IPS-NIHi11 (cell line): ENCODE measurements at regions not wholly inside any gene's neighbourhood (a gene's known extent, or its start where the extent isn't known, plus 50 kb on each side); places are given as distances from the start of the nearest gene placed in this dataset.
"Not testable (repeated sequence)": the region's sequence is repeated elsewhere in the genome, so short reads cannot be mapped to it uniquely, and the experiment has no call there.

Experiments used
- DNase-seq: peaks from one replicate; pipeline ENCODE4 v3.0.0; 2012; ENCODE audit warnings: mixed read lengths, low spot score

DNA sequence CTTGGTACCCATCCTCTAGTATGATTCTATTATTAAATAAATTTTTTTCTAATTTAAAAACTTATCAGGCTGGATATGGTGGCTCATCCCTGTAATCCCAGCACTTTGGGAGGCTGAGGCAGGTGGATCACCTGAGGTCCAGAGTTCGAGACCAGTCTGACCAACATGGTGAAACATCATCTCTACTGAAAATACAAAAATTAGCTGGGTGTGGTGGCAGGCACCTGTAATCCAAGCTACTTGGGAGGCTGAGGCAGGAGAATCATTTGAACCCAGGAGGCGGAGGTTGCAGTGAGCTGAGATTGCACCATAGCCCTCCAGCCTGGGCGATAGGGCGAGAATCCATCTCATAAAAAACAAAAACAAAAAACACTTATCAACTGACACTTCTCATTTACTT lies 639.0 kb downstream of the IRS1 start:
- not testable (repeated sequence) for DNase-seq

DNA sequence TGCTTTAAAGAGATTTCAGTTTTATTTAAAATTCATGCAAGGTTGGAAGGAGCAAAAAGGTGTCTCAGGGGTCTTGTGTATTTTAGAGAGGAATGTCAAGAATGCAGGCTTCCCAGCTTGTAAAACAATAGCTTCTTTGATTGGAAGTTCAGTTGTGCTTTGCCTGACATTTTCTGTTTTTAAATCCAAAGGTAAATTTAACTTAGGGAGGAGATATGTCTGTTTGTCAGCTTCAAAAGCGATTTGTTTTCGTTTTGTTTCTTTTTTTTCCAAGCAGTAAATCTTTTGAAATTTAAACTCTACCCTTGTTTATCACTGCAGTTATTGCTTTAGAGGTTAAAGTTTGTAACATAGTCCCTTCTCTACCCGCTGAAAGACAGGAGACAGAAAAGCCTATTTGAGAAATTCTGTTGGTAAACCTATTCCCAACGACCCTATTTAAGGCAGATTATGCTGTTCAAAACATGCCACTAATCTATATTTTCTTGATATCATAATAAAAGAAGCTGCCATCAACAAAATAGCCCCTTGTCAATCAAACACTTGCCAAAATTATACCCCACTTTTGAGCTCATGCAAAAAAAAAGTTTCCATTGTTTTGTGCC lies 639.6 kb downstream of the IRS1 start:
- DNase-seq: peak; percentile 30

DNA sequence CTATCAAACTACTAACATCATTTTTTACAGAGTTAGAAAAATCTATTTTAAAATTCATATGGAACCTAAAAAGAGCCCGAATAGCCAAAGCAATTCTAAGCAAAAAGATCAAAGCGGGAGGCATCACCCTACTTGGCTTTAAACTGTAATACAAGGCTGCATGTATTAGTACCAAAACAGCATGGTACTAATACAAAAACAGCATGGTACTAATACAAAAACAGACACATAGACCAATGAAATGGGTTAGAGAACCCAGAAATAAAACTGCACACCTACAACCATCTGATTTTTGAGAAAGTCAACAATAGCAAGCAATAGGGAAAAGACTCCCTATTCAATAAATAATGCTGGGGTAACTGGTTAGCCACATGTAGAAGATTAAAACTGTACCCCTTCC lies 640.7 kb downstream of the IRS1 start:
- DNase-seq: no peak

DNA sequence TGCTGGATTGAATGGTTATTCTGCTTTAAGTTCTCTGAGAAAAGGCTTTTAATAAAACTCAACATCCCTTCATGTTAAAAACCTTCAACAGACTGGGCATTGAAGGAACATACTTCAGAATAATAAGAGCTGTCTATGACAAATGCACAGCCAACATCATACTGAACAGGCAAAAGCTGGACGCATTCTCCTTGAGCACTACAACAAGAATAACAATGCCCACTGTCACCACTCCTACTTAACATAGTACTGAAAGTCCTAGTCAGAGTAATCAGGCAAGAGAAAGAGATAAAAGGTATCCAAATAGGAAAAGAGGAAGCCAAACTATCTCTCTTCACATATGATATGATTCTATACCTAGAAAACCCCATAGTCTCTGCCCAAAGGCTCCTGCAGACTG lies 641.4 kb downstream of the IRS1 start:
- no peak for DNase-seq

DNA sequence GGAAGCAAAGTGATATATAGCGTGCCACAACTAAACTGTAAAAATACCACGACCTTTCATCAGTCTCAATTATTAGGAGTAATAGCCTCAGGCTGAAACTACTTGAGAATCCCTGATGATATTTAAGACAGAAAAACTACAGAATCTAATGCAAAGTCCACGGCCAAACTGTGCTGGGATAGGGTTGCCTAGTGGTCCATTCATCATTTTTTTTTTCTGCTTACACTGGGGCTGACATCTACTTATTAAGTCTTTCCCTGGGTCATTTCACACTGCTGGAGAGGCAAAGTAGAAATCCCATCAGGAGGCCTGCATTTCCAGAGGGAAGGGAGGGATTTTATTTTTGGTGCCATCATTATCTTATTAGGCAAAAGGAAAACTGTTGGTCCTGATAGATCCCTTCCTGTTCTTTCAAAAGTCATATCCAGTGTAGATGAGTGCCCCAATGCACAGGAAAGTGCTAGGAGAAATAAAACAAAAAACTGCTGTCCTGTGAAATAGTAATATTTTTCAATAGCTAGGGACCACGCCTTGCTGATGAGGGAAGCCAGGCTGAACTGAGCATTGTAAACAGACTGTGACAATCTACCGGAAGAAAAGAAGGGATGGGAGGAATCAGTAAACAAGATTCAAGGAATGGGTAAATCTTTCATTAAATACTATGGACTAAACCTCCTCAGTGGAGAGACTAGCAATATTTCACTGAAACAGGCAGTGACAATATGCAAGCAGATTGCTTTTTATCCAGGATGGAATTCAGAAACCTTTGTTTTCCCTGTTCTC lies 644.3 kb downstream of the IRS1 start:
- DNase-seq: no peak

DNA sequence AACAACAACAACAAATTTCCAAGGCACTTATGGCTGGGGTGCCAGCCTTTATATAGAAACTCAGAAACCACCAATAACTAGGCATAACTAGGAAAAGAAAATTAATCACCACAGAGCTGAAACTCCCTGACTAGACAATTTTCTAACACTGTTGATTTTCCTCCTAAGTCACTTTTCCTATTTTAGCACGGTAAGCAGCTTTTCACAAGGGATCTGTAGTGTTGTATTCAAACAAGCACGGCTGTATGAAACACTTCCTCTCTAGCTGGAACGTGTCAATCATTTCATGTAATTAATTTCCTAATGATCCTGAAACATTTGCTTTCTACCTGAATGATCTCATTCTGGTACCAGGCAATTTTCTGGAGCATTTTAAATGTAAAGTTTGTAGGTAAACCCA lies 645.0 kb downstream of the IRS1 start:
- no peak for DNase-seq

DNA sequence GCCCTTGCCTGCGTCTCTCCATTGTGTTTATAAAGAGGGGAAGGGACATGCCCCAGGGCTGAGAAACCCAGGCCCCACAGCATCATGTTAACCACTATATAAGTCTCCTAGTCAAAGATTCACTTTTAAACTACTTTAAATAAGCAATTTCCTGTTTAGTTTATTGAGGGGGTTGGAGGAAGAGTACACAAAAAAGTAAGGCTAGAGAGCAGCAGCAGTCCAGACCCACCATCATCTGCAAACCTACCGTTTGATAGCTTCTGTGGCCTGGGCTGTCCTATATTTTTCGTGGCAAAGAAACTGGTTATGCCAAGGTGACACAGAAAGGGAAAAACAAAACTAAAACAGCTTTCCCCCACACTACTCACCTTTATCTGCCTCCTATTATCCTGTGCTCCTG lies 646.1 kb downstream of the IRS1 start:
- no peak for DNase-seq

DNA sequence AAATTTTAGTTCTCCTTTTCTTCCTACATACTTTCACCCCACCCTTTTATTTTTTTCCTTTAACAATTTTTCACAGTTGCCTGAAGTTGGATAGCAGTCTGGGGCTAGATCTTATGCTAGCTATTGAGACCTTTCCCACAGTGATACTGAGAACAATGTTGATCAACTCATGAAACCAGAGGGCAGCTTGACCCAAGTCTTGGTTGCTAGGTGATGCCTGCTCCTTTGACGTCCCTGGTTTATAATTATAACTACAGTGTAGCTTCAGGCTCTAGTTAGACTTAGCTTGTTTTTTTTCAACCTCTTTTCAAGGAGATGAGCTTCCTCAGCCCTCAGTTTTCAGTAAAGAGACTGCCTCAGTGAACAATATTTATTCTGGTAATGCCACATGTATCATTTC lies 648.5 kb downstream of the IRS1 start:
- no peak for DNase-seq

DNA sequence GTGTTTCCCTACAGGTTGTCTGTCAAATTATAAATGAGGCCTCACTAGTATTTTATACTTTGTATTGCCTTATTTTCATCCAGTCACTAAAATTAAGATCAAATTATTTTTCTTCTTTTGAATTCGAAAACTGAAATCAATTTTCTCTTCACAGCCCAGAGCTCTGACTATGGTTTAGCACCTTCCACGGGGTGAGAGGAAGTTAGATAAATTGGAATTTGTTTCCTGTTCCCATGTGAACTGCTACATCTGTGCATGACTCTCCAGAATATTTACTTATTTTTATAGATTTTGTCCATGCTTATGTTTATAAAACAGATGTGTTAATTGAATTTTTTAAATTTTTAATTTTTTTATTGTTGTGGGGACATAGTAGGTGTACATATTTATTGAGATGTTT lies 656.5 kb downstream of the IRS1 start:
- DNase-seq: no peak

DNA sequence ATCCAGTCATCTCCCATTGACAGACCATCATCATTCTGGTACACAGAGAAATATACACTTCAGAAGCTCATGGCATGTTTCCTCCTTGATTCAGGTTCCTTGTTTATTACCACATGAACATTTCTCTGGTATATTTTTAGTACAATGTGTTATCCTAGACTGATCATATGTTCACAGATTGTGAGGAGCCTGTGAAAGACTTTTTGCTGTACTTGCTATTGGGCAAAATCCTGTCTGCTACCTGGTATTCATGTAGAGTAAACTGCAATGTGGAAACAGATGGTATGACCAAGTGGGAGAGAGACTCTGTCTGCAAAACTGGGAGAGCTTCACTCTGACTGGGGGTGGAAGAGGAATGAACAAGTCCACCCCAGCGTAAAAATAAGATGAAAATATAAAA lies 657.2 kb downstream of the IRS1 start:
- DNase-seq: no peak

DNA sequence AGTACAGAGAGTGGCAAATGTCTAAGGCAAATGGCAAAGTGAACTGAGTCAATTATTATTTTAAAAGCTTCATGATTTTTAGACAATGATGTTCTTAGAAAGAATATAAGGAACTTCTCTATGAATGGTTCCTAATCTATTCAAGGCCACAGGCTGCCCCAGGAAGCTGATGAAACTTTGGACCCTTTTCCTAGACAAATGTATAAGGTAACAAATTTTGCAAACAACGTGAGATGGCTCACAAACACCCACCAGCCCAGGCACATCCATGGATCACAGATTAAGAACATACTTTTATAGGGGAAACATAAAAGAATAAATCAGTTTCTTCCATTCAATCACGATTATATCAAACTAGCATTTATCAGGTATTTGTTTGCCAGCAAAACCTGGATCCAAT lies 659.0 kb downstream of the IRS1 start:
- DNase-seq: no peak

DNA sequence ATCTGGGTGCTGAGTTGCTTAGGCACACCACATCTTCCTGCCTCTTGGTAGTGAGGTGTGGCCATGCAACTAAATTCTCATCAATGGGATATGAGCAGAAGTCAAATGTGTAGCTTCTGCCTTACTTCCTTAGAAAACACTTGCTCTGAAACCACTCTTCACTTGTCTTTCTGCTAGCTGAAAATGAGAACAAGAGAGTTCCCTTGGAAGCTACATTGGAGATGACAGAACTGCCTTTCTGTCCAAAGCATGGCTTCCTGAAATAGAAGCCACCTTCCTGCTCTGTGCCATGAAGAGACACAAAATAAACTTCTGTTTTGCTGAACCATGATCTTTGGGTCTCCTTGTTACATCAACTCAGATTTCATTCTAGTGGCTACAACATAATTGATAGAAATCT lies 659.9 kb downstream of the IRS1 start:
- no peak for DNase-seq

DNA sequence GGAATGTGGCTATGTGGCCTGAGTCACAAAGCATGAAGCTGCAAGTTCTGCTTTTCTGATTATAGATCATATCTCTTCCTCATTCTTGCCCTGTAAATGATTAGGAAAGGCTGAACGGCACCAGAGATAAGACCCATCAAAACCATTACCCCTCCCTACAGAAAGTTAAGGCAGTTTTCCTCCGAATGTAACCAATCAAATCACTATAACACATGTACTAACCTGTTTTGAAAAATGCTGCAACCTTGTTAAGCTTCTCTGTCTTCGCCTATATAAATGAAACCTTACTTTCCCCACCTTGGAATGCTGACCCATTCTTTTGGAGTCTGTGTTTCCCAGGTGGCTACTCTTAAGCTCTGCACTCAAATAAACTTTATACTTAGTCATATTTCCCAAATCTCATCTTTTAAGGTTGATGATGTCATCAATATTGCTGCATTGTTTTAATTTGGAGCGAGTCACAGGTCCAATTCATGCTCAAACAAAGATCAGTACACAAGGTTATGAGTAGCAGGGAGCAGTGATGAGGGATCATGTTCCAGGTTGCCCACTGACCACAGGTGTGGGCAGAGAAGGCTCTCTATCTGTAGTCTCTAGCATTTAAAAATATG lies 662.3 kb downstream of the IRS1 start:
- DNase-seq: no peak

DNA sequence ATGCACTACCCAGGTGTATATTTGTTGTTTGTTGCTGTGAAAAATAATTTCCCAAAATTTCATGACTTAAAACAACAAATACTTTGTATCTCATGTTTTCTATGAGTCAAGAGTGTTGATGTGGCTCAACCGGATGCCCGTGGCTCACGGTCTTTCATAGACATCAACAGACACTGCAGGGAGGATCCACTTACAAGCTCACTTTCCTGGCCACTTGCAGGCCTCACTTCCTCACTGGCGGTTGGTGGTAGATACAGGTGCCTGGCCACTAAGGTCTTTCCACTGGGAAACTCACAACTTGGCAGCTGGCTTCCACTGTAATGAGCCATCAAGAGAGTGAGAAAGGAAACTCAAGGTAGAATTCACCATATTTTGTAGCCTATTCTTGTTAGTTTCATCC lies 662.9 kb downstream of the IRS1 start:
- no peak for DNase-seq

DNA sequence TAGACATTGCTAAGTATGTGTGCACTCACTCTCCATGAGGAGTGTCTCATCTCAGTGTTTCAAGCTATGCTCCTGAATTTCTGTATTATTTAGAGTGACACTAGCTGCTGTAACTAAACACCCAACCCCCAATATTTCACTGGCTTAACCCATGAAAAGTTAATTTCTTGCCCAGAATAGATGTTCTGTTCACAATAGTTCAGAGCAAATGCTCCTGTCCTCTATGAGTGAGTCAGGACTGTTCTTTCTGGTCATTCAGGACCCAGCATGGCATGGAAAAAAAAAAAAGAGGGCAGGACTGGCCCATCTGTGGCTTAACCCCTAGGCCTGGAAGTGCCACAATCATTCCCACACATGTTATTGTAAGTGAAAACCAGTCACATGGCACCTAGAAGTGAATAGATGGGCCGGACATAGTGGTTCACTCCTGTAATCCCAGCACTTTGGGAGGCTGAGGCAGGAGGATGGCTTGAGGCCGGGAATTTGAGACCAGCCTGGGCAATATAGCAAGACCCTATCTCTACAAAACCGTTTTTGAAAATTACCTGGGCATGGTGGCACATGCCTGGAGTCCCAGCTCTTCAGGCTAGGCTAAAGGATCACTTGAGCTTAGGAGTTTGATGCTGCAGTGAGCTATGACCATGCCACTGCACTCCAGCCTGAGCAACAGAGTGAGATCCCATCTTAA lies 663.6 kb downstream of the IRS1 start:
- no peak for DNase-seq

DNA sequence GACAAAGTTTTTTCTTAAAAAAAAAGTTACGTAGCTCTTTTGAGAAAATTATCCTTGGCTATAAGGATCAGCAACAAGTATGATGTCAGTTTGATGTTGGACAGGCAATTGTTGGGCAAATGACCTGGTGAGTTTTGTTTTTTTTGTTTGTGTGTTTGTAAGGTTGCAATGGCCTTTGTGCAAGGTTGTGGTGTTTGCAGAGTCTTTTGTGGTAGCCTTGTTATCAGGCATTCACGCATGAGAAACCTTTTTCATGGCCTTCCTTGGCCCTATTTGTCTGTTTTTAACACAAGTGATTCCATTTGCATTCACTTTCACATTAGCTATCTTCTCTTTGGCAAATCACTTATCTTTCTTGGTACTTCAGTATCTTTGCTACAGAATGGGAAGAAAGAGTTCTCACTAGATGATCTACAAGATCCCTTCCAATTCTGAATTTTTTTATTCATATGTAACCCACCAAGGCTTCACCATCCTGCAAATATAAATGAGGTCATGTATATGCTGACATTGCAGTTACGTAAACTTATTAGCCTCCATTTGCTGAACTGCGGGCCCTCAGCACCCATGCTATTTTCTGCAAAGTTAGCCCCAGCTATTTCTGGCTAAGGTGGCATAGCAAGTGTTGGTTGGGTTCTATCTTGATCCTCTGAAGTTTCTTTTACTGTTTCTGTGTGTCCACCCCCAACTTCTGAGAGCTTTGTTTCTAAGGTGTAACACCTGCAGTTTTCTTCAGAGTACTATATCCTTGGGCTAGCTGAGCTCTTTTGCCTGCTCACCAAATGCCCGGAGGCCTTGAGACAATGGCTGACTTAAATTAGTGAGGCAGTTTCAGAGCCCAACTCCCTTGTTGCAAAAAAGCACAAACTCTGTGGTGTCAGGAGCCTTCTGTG lies 667.1 kb downstream of the IRS1 start:
- DNase-seq: no peak

DNA sequence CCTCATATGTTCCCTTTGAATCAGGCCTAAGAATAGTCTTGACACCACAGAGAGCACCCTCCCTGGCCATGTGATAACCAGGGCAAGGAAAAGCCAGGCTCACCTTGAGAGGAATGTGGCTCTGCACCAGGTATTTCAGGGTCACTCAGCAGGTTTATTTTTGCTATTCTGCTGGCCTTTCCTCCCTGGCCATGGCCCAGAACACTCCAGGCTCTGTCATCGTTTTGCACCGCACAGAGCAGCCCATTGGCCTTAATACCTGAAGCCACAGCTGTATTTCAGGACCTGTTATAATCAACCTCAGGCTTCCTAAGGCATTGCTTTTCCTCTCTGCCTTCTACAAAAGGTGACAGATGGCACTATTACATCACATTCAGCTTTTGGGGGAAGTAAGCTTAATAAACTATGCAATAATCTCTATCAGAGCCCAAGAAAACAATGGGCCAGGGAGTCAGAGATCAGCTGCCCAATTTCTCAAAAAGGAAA lies 668.3 kb downstream of the IRS1 start:
- DNase-seq: no peak

DNA sequence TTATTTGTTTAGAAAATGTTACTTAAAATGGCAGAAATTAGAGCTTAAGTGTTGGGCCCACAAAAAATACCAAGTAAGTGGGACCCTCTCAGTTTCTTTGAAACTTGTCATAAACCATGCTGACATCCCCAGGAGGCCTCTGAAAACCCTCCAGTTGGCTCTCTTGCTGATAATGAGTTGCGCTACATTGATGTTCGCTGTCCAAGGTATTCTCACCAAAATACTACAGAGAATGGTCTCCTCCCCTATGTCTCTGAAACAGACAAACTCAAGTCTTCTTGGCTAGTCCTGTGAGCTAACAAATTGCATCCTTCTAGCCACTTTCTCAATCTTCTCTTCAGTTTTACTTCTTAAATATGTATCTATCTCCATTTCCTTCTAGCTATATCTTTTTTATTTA lies 669.4 kb downstream of the IRS1 start:
- peak; percentile 22 for DNase-seq

DNA sequence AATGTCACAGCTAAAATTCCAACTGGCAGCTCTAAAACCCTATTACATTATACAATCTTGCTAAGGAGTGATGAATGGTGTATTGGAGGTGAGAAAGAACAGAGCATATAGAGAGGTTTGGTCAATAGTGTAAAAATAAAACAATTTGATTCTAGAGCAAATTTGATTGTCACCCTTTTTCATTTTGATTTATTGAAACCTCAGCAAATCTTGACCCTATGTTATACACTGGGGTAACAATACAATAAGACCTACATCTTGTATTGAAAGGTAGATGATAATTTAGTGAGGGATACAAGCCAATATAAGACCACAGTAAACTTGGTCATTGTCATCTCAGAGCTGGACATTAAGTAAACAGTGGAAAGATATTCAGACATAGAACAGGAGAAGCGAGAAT lies 671.9 kb downstream of the IRS1 start:
- DNase-seq: no peak

DNA sequence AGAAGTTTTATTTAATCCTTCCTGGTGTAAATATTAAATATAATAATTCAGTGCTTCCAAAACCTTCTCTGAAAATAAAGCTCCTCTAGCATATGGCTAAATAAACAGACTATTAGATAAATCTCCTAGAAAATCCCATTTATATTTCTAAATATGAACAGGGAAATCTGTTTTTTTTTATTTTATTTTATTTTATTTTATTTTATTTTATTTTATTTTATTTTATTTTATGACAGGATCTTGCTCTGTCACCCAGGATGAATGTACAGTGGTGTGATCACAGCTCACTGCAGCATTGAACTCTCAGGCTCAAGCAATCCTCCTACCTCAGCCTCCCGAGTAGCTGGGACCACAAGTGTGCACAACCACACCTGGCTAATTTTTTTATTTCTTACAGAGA lies 673.5 kb downstream of the IRS1 start:
- no peak for DNase-seq

DNA sequence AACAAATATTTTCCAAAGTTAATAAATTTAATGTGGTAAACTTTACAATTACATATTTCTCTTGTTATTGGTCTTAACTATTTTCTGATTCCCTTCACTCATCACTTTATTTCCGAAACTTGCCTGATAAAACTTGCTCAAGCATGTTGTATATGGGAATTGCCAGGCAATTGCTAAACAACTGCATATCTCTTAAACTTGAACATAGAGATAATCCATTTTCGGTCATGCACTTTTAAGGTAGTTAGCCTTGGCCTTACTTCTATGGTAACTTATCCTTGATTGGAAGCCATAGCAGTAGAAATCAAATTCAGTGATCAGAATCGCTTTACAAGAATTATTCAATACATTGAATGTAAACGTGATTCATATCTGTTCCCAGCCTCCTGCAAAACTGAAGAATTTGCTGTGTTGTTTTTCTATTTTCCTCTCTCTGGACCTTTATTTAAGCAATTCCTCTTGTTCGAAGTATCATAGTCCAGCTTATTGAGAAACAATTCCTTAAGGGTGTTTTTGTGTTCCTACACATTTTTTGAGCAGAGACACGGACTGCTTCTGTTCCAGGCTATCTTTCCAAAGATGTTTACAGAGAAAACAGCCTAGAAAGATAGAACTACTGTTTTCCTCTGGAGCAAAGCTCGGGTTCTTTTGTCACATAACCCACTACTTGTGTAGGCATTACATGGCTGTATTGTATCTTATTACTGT lies 674.3 kb downstream of the IRS1 start:
- no peak for DNase-seq
